ENCODE measurements at regions not wholly inside any gene's neighbourhood (a gene's known extent, or its start where the extent isn't known, plus 50 kb on each side); places are given as distances from the start of the nearest gene placed in this dataset.
"Not testable (repeated sequence)": the region's sequence is repeated elsewhere in the genome, so short reads cannot be mapped to it uniquely, and the experiment has no call there.

GRCh38 chr3:154898443-154898842, 181.7 kb upstream of the MME start:
- DNase-seq = no peak

GRCh38 chr3:154893813-154894212, 186.3 kb upstream of the MME start:
- DNase-seq = no peak

GRCh38 chr3:154889227-154889634, 190.9 kb upstream of the MME start:
- DNase-seq = no peak

GRCh38 chr3:154887869-154888268, 192.2 kb upstream of the MME start:
- DNase-seq = no peak

- no peak for DNase-seq
These were observed 193.7 kb upstream of the MME start for GRCh38 chr3:154886437-154886836.

- no peak for DNase-seq
These were observed 194.7 kb upstream of the MME start for GRCh38 chr3:154885418-154885817.

- no peak for DNase-seq
These were observed 195.2 kb upstream of the MME start for GRCh38 chr3:154884952-154885351.

- no peak for DNase-seq
These were observed 205.0 kb upstream of the MME start for GRCh38 chr3:154875142-154875541.

GRCh38 chr3:154872696-154873095, 207.4 kb upstream of the MME start:
- no peak for DNase-seq

- peak; percentile 52 for DNase-seq
These were observed 208.0 kb upstream of the MME start for GRCh38 chr3:154872074-154872473.

GRCh38 chr3:154864947-154865346, 215.2 kb upstream of the MME start:
- DNase-seq = no peak

- DNase-seq = no peak
These were observed 217.9 kb upstream of the MME start for GRCh38 chr3:154862265-154862664.

- not testable (repeated sequence) for DNase-seq
These were observed 227.1 kb upstream of the MME start for GRCh38 chr3:154852998-154853397.

GRCh38 chr3:154852515-154852914, 227.6 kb upstream of the MME start:
- no peak for DNase-seq

- no peak for DNase-seq
These were observed 228.5 kb upstream of the MME start for GRCh38 chr3:154851644-154852043.

- no peak for DNase-seq
These were observed 229.2 kb upstream of the MME start for GRCh38 chr3:154850921-154851320.

- DNase-seq = no peak
These were observed 230.7 kb upstream of the MME start for GRCh38 chr3:154849408-154849807.

GRCh38 chr3:154844863-154845262, 235.3 kb upstream of the MME start:
- no peak for DNase-seq

- no peak for DNase-seq
These were observed 236.5 kb upstream of the MME start for GRCh38 chr3:154843647-154844046.

- DNase-seq = peak; percentile 32
These were observed 237.6 kb upstream of the MME start for GRCh38 chr3:154842536-154842935.

GRCh38 chr3:154835639-154836038, 244.5 kb upstream of the MME start:
- DNase-seq = no peak

- not testable (repeated sequence) for DNase-seq
These were observed 245.3 kb upstream of the MME start for GRCh38 chr3:154834831-154835230.

GRCh38 chr3:154829929-154830328, 250.2 kb upstream of the MME start:
- DNase-seq = no peak

- no peak for DNase-seq
These were observed 260.6 kb upstream of the MME start for GRCh38 chr3:154819491-154819890.

GRCh38 chr3:154818676-154819255, 261.4 kb upstream of the MME start:
- DNase-seq = no peak

GRCh38 chr3:154810017-154810416, 270.1 kb upstream of the MME start:
- not testable (repeated sequence) for DNase-seq
